ENCODE measurements at regions not wholly inside any gene's neighbourhood (a gene's known extent, or its start where the extent isn't known, plus 50 kb on each side); places are given as distances from the start of the nearest gene placed in this dataset.

DNA sequence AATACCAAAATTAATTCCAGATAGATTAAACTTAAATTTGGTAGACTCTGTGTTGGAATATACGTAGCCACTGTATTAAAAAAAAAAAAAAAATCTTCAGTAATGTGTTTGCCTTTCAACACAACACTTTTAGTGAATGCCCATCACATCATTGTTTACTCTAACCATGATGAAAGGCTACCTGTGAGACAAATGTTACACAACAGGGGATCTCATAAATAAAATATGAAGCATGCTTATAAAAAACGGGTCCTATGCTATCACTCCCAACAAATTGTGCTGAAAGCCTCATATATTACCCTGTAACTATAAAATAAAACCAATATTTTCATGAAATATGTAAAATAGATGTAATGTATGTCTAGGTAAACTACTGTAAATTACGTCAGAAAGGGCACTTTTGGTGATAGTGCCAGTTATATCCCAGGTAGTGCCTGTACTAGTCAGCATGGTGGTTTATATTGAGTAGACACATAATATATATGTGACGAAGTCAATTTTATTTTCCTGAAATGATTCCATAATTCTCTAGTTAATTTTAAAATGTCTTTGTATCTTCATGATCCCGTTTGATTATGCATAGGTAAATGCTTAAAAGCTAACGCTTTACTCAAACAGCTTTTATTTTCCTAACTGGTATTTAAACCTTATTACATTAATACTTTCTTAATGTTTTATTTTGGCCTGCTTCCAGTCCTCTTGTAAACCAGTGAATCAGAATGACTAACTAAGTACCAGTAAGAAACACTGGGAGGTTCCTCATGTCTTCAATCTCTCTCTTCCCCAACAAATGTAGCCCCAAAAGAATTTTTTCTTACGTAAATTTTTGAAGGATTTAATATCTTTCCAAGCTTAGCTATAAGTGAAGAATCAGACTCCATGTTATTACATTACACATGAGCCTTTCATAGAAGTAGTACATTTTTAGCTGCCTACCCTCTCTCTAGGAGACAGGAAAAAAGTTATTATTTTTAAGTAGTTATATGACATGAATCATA is 420.3 kb downstream of the GABRG2 start:
- Histone ChIP-seq H3K9ac (ENCODE audit: low read length) (no peak overlapping the region), H3K79me1 (ENCODE audit: low read length) (no peaks in the 10 kb centered on the region), H3K23ac (ENCODE audit: low read length) (no peak overlapping the region), H3K18ac (ENCODE audit: low read length) (no peak overlapping the region), H2BK5ac (ENCODE audit: low read depth, low read length, poor library complexity) (no peak overlapping the region), H3K36me3 (ENCODE audit: control insufficient read depth in 1 of 2, insufficient read depth in 2 of 2, low read length in 2 of 2) (no peaks in the 10 kb centered on the region), H4K12ac (ENCODE audit: low read depth, low read length) (no peak overlapping the region), H3K4ac (ENCODE audit: low read depth, low read length) (no peak overlapping the region), H3K4me2 (ENCODE audit: low read length) (no peak overlapping the region), H4K91ac (ENCODE audit: low read depth, low read length) (no peak overlapping the region), H3K27ac (ENCODE audit: low read depth, low read length) (no peak overlapping the region), H3K4me3 (ENCODE audit: low read depth, low read length) (no peak overlapping the region), H2AK5ac (ENCODE audit: low read length) (no peak overlapping the region), H3K27me3 (ENCODE audit: insufficient read depth, low read length) (no peaks in the 10 kb centered on the region), H3K4me1 (ENCODE audit: control insufficient read depth in 1 of 2, insufficient read depth in 2 of 2, low read length in 2 of 2) (no peaks in the 10 kb centered on the region), H3K79me2 (ENCODE audit: control insufficient read depth, insufficient read depth, low read length, poor library complexity) (no peaks in the 10 kb centered on the region), H3K9me3 (ENCODE audit: insufficient read depth, low read depth, low read length) (no peaks in the 10 kb centered on the region), H4K8ac (ENCODE audit: low read depth, low read length) (no peak overlapping the region), H3K14ac (ENCODE audit: low read length) (no peak overlapping the region), H2AFZ (ENCODE audit: insufficient read depth, low read length, poor library complexity) (no peak overlapping the region), H2BK12ac (ENCODE audit: low read length) (no peak overlapping the region), H2BK120ac (ENCODE audit: insufficient read depth, low read length, poor library complexity) (no peak overlapping the region)
- no peak for DNase-seq
- WGBS (ENCODE audit: extremely low coverage, insufficient coverage, insufficient read length), result no CpG with 5 or more reads among the region's 7 CpGs

DNA sequence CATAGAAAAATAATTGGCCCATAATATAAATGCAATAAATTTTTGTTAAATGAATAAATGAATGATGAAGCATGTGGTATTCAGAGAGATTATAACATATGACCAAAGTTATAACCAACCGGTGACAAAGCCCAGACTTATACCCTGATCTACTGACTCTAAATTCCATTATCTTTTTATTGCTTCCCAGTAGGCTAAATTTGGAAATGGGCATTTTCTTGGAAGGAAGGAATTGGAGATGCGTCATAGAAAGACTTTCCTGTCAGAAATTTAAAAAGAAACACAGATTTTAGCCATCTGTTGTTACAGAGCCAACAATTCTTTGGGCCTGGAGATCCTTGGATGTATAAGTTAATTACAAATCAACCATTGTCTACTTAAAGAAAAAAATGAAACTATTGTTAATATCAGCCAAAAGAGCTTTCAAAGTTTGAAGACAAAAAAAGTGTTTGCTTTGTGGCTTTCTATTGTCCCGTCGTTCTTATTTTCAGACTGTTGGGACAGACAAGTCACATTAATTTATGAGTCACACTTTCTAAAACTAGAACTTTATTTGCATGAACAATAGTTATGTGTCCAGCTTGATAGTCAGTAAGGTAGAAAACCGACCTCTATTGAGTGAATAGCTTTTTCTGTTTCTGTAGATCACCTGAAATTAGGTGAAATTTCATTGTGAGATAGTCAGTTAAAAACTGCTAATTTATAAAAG is 428.7 kb downstream of the GABRG2 start:
- Histone ChIP-seq H3K4ac (ENCODE audit: low read depth, low read length) (no peak overlapping the region), H2BK12ac (ENCODE audit: low read length) (no peak overlapping the region), H4K91ac (ENCODE audit: low read depth, low read length) (no peak overlapping the region), H4K8ac (ENCODE audit: low read depth, low read length) (no peak overlapping the region), H3K79me1 (ENCODE audit: low read length) (no peaks in the 10 kb centered on the region), H4K12ac (ENCODE audit: low read depth, low read length) (no peak overlapping the region), H3K79me2 (ENCODE audit: control insufficient read depth, insufficient read depth, low read length, poor library complexity) (no peaks in the 10 kb centered on the region), H3K27me3 (ENCODE audit: insufficient read depth, low read length) (no peaks in the 10 kb centered on the region), H3K4me2 (ENCODE audit: low read length) (no peak overlapping the region), H3K9me3 (ENCODE audit: insufficient read depth, low read depth, low read length) (no peaks in the 10 kb centered on the region), H2BK5ac (ENCODE audit: low read depth, low read length, poor library complexity) (no peak overlapping the region), H3K36me3 (ENCODE audit: control insufficient read depth in 1 of 2, insufficient read depth in 2 of 2, low read length in 2 of 2) (no peaks in the 10 kb centered on the region), H3K9ac (ENCODE audit: low read length) (no peak overlapping the region), H3K4me3 (ENCODE audit: low read depth, low read length) (no peak overlapping the region), H3K4me1 (ENCODE audit: control insufficient read depth in 1 of 2, insufficient read depth in 2 of 2, low read length in 2 of 2) (no peaks in the 10 kb centered on the region), H2AK5ac (ENCODE audit: low read length) (no peak overlapping the region), H3K14ac (ENCODE audit: low read length) (no peak overlapping the region), H3K27ac (ENCODE audit: low read depth, low read length) (no peak overlapping the region), H3K23ac (ENCODE audit: low read length) (no peak overlapping the region), H2BK120ac (ENCODE audit: insufficient read depth, low read length, poor library complexity) (no peak overlapping the region), H3K18ac (ENCODE audit: low read length) (no peak overlapping the region), H2AFZ (ENCODE audit: insufficient read depth, low read length, poor library complexity) (no peak overlapping the region)
- DNase-seq, result no peak
- WGBS (ENCODE audit: extremely low coverage, insufficient coverage, insufficient read length), result no CpG with 5 or more reads among the region's 5 CpGs

DNA sequence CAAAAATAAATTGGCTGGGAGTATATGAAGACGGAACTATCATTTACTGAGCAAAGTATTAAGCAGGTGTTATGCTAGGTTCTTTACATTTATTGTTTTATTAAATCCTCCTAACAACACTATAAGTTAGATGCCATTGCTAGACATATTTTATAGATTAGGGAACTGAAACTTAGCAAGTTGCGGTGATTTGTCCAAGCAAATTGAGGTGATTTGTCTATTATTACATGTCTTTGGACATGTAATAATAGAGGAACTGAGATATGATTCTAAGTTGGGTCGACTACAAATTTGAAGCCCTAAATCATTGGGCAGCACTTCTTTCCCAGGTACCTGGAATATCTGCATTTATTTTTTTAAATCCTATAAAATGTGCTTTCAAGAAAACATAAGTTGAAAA is 429.9 kb downstream of the GABRG2 start:
- no peak overlapping the region for H3K27ac ChIP-seq (ENCODE audit: low read depth, low read length)
- no peak overlapping the region for H3K4me3 ChIP-seq (ENCODE audit: low read depth, low read length)
- no peak overlapping the region for H2BK5ac ChIP-seq (ENCODE audit: low read depth, low read length, poor library complexity)
- no peak overlapping the region for H3K14ac ChIP-seq (ENCODE audit: low read length)
- no peaks in the 10 kb centered on the region for H3K4me1 ChIP-seq (ENCODE audit: control insufficient read depth in 1 of 2, insufficient read depth in 2 of 2, low read length in 2 of 2)
- no peak overlapping the region for H3K18ac ChIP-seq (ENCODE audit: low read length)
- H2AK5ac ChIP-seq (ENCODE audit: low read length), result no peak overlapping the region
- H3K27me3 ChIP-seq (ENCODE audit: insufficient read depth, low read length), result no peaks in the 10 kb centered on the region
- no peaks in the 10 kb centered on the region for H3K36me3 ChIP-seq (ENCODE audit: control insufficient read depth in 1 of 2, insufficient read depth in 2 of 2, low read length in 2 of 2)
- no peaks in the 10 kb centered on the region for H3K79me1 ChIP-seq (ENCODE audit: low read length)
- no peak overlapping the region for H4K12ac ChIP-seq (ENCODE audit: low read depth, low read length)
- H2BK120ac ChIP-seq (ENCODE audit: insufficient read depth, low read length, poor library complexity), result no peak overlapping the region
- no peak overlapping the region for H2BK12ac ChIP-seq (ENCODE audit: low read length)
- no peak overlapping the region for H3K23ac ChIP-seq (ENCODE audit: low read length)
- no peak overlapping the region for H4K91ac ChIP-seq (ENCODE audit: low read depth, low read length)
- no peak overlapping the region for H3K4ac ChIP-seq (ENCODE audit: low read depth, low read length)
- DNase-seq, result no peak
- H3K9me3 ChIP-seq (ENCODE audit: insufficient read depth, low read depth, low read length), result no peaks in the 10 kb centered on the region
- no peak overlapping the region for H4K8ac ChIP-seq (ENCODE audit: low read depth, low read length)
- H3K9ac ChIP-seq (ENCODE audit: low read length), result no peak overlapping the region
- no CpG with 5 or more reads among the region's 3 CpGs for WGBS (ENCODE audit: extremely low coverage, insufficient coverage, insufficient read length)
- no peak overlapping the region for H2AFZ ChIP-seq (ENCODE audit: insufficient read depth, low read length, poor library complexity)
- H3K79me2 ChIP-seq (ENCODE audit: control insufficient read depth, insufficient read depth, low read length, poor library complexity), result no peaks in the 10 kb centered on the region
- no peak overlapping the region for H3K4me2 ChIP-seq (ENCODE audit: low read length)

DNA sequence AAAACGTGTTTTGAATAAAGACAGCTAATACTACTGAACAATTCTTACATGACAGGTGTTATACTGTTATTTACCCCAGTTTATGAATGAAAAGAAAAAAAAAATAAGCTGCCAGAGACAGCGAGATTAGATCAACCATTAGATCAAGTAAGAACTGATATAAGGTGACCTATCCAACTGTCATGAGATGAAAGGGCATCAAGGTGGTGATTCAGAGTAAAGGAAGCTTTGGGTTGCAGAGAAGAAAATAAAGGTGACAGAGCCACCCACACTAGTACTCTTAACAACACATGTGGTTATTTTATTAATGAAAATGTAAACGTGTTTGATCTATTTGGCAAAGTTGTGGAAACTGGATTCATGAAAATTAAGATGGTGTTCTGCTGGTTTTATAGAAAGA is 435.2 kb downstream of the GABRG2 start:
- no peak overlapping the region for H2BK12ac ChIP-seq (ENCODE audit: low read length)
- H2BK5ac ChIP-seq (ENCODE audit: low read depth, low read length, poor library complexity), result no peak overlapping the region
- H2AK5ac ChIP-seq (ENCODE audit: low read length), result no peak overlapping the region
- DNase-seq, result no peak
- H3K14ac ChIP-seq (ENCODE audit: low read length), result no peak overlapping the region
- H3K23ac ChIP-seq (ENCODE audit: low read length), result no peak overlapping the region
- no peak overlapping the region for H3K9ac ChIP-seq (ENCODE audit: low read length)
- no peak overlapping the region for H2BK120ac ChIP-seq (ENCODE audit: insufficient read depth, low read length, poor library complexity)
- no peaks in the 10 kb centered on the region for H3K79me1 ChIP-seq (ENCODE audit: low read length)
- H3K27ac ChIP-seq (ENCODE audit: low read depth, low read length), result no peak overlapping the region
- H2AFZ ChIP-seq (ENCODE audit: insufficient read depth, low read length, poor library complexity), result no peak overlapping the region
- H4K91ac ChIP-seq (ENCODE audit: low read depth, low read length), result no peak overlapping the region
- no peak overlapping the region for H4K12ac ChIP-seq (ENCODE audit: low read depth, low read length)
- H3K79me2 ChIP-seq (ENCODE audit: control insufficient read depth, insufficient read depth, low read length, poor library complexity), result no peaks in the 10 kb centered on the region
- H3K36me3 ChIP-seq (ENCODE audit: control insufficient read depth in 1 of 2, insufficient read depth in 2 of 2, low read length in 2 of 2), result no peaks in the 10 kb centered on the region
- H3K4ac ChIP-seq (ENCODE audit: low read depth, low read length), result no peak overlapping the region
- H3K4me1 ChIP-seq (ENCODE audit: control insufficient read depth in 1 of 2, insufficient read depth in 2 of 2, low read length in 2 of 2), result no peaks in the 10 kb centered on the region
- H3K4me2 ChIP-seq (ENCODE audit: low read length), result no peak overlapping the region
- no peak overlapping the region for H4K8ac ChIP-seq (ENCODE audit: low read depth, low read length)
- no peaks in the 10 kb centered on the region for H3K9me3 ChIP-seq (ENCODE audit: insufficient read depth, low read depth, low read length)
- no peak overlapping the region for H3K4me3 ChIP-seq (ENCODE audit: low read depth, low read length)
- WGBS (ENCODE audit: extremely low coverage, insufficient coverage, insufficient read length), result 100% methylated on average over 1 of the region's 3 CpGs
- H3K27me3 ChIP-seq (ENCODE audit: insufficient read depth, low read length), result no peaks in the 10 kb centered on the region
- H3K18ac ChIP-seq (ENCODE audit: low read length), result no peak overlapping the region
